Tibial artery (tissue), 4 donors: ENCODE measurements at regions not wholly inside any gene's neighbourhood (a gene's known extent, or its start where the extent isn't known, plus 50 kb on each side); places are given as distances from the start of the nearest gene placed in this dataset.

Source experiments
- DNase-seq, 2 donors: peaks; one replicate each; pipeline ENCODE4 v3.0.0-alpha.2; 2019
- H3K27ac ChIP-seq, 2 donors: fragments of 200-600 bp; sonication (generic) in 1 of 2; 1 replicate in 1 of 2; 2 replicates in 1 of 2; pipeline ENCODE4 v1.5.1; 2018 to 2019; ENCODE audit warnings: mild to moderate bottlenecking in 1 of 2
- H3K27me3 ChIP-seq, 2 donors: fragments of 200-600 bp; sonication (generic) in 1 of 2; one replicate each; pipeline versions ENCODE4 v1.5.1 to v1.6.0; 2016 to 2019
- H3K36me3 ChIP-seq, 3 donors: fragments of 200-600 bp; sonication (generic) in 2 of 3; one replicate each; pipeline ENCODE4 v1.5.1; 2016 to 2019; ENCODE audit warnings: mild to moderate bottlenecking in 2 of 3
- H3K4me1 ChIP-seq, 4 donors: fragments of 200-600 bp; sonication (generic) in 2 of 4; 1 replicate in 3 of 4; 2 replicates in 1 of 4; pipeline ENCODE4 v1.5.1; 2016 to 2019
- H3K4me3 ChIP-seq, 2 donors: fragments of 200-600 bp; sonication (generic) in 1 of 2; 1 replicate in 1 of 2; 2 replicates in 1 of 2; pipeline ENCODE4 v1.5.1; 2018 to 2019; ENCODE audit warnings: mild to moderate bottlenecking in 2 of 2
- H3K9me3 ChIP-seq, 3 donors: fragments of 200-600 bp; sonication (generic) in 1 of 3; one replicate each; pipeline ENCODE4 v1.5.1; 2016 to 2019
- CTCF ChIP-seq, 2 experiments: fragments of 200-600 bp in 1 of 2; fragments of 450-650 bp in 1 of 2; IDR thresholded peaks; one replicate each; pipeline ENCODE4 v1.5.1; 2017 to 2019; ENCODE audit warnings: antibody characterized with exemption in 2 of 2, mild to moderate bottlenecking in 1 of 2, moderate library complexity in 1 of 2
- intact Hi-C: fragments of 100-400 bp; cut with DNase I; formaldehyde crosslinking; loops from one replicate; pipeline ENCODE4 v1.15.0; 2023; ENCODE audit warnings: low total_unique reads

GRCh38 chr11:32224580-32224979, 133.7 kb downstream of the RCN1 start:
- H3K27me3 ChIP-seq, result no peaks in the 10 kb centered on the region
- TF ChIP-seq CTCF (IDR thresholded peaks at IDR 0.05), result no peak
- no peaks in the 10 kb centered on the region for H3K9me3 ChIP-seq
- no peaks in the 10 kb centered on the region for H3K36me3 ChIP-seq
- intact Hi-C loops, result no loop called here
- no peak for DNase-seq
- H3K4me3 ChIP-seq, result no peak overlapping the region
- no peak overlapping the region for H3K27ac ChIP-seq
- H3K4me1 ChIP-seq, result no peaks in the 10 kb centered on the region

- no peak overlapping the region for H3K27ac ChIP-seq
- no peaks in the 10 kb centered on the region for H3K4me1 ChIP-seq
- intact Hi-C loops, result no loop called here
- no peaks in the 10 kb centered on the region for H3K36me3 ChIP-seq
- no peaks in the 10 kb centered on the region for H3K9me3 ChIP-seq
- H3K4me3 ChIP-seq, result no peak overlapping the region
- no peak for TF ChIP-seq CTCF (IDR thresholded peaks at IDR 0.05)
- no peak for DNase-seq
- H3K27me3 ChIP-seq, result no peaks in the 10 kb centered on the region
Measured at GRCh38 chr11:32225571-32226285, 134.9 kb downstream of the RCN1 start.

- TF ChIP-seq CTCF (IDR thresholded peaks at IDR 0.05), result no peak
- Histone ChIP-seq H3K27me3 (no peaks in the 10 kb centered on the region), H3K4me1 (no peaks in the 10 kb centered on the region), H3K4me3 (no peak overlapping the region), H3K36me3 (no peaks in the 10 kb centered on the region), H3K9me3 (no peaks in the 10 kb centered on the region), H3K27ac (no peak overlapping the region)
- intact Hi-C loops, result no loop called here
- DNase-seq, result no peak
Measured at GRCh38 chr11:32226480-32226879, 135.6 kb downstream of the RCN1 start.

- Histone ChIP-seq H3K4me1 (no peaks in the 10 kb centered on the region), H3K27me3 (no peaks in the 10 kb centered on the region), H3K4me3 (no peak overlapping the region), H3K27ac (no peak overlapping the region), H3K36me3 (no peaks in the 10 kb centered on the region), H3K9me3 (no peaks in the 10 kb centered on the region)
- TF ChIP-seq CTCF (IDR thresholded peaks at IDR 0.05), result no peak
- intact Hi-C loops, result no loop called here
- DNase-seq, result no peak
Measured at GRCh38 chr11:32229576-32230240, 138.8 kb downstream of the RCN1 start.

GRCh38 chr11:32231909-32232493, 141.1 kb downstream of the RCN1 start:
- Histone ChIP-seq H3K4me3 (no peak overlapping the region), H3K36me3 (no peaks in the 10 kb centered on the region), H3K27me3 (no peaks in the 10 kb centered on the region), H3K4me1 (no peaks in the 10 kb centered on the region), H3K27ac (no peak overlapping the region), H3K9me3 (no peaks in the 10 kb centered on the region)
- TF ChIP-seq CTCF (IDR thresholded peaks at IDR 0.05), result no peak
- intact Hi-C loops, result no loop called here
- DNase-seq, result no peak
